OCI-LY3 (cell line): ENCODE measurements at regions not wholly inside any gene's neighbourhood (a gene's known extent, or its start where the extent isn't known, plus 50 kb on each side); places are given as distances from the start of the nearest gene placed in this dataset.

Experiments used
- H2AFZ ChIP-seq: fragments of 200-600, 300-600 bp; shearing (Covaris generic); 2 replicates; pipeline ENCODE4 v1.6.0; 2014; ENCODE audit warnings: antibody characterized with exemption, low read depth, low read length
- H3K27ac ChIP-seq: fragments of 200-600, 300-600 bp; sonication (generic); 2 replicates; pipeline ENCODE4 v1.5.1; 2014; ENCODE audit warnings: mild to moderate bottlenecking, low read length, moderate library complexity, mixed read lengths
- H3K27me3 ChIP-seq: fragments of 200-600, 300-600 bp; sonication (generic); 2 replicates; pipeline ENCODE4 v1.6.1; 2014; ENCODE audit warnings: low read depth, low read length, mixed read lengths
- H3K36me3 ChIP-seq: fragments of 200-600, 300-600 bp; sonication (generic); replicated peaks from 2 replicates; pipeline ENCODE3; 2014; ENCODE audit warnings: low read depth, low read length, mixed read lengths
- H3K4me1 ChIP-seq: fragments of 300-600, 200-600 bp; sonication (generic); 2 replicates; pipeline ENCODE4 v1.6.1; 2014; ENCODE audit warnings: low read length, mixed read lengths
- H3K4me2 ChIP-seq: fragments of 200-600, 300-600 bp; sonication (generic); 2 replicates; pipeline ENCODE4 v1.6.1; 2014; ENCODE audit warnings: low read length, mixed read lengths
- H3K4me3 ChIP-seq: fragments of 300-600, 200-600 bp; sonication (generic); 2 replicates; pipeline ENCODE4 v1.5.1; 2014; ENCODE audit warnings: antibody characterized with exemption, mild to moderate bottlenecking, low read length, moderate library complexity
- H3K79me2 ChIP-seq: fragments of 300-600, 200-600 bp; shearing (Covaris generic); 2 replicates; pipeline ENCODE4 v1.6.1; 2014; ENCODE audit warnings: mild to moderate bottlenecking, low read length, mixed read lengths
- H3K9ac ChIP-seq: fragments of 300-600, 200-600 bp; shearing (Covaris generic); 2 replicates; pipeline ENCODE4 v1.6.0; 2014; ENCODE audit warnings: mild to moderate bottlenecking, low read length, moderate library complexity
- H3K9me3 ChIP-seq: fragments of 200-600, 300-600 bp; shearing (Covaris generic); 2 replicates; pipeline ENCODE4 v1.6.1; 2014; ENCODE audit warnings: low read length, mixed read lengths; ENCODE audit not compliant: insufficient read depth
- H4K20me1 ChIP-seq: fragments of 200-600, 300-600 bp; sonication (generic); 2 replicates; pipeline ENCODE4 v1.6.1; 2016; ENCODE audit warnings: low read length, mixed read lengths; ENCODE audit not compliant: insufficient read depth
- CTCF ChIP-seq: fragments of 200-600, 300-600 bp; sonication (generic); IDR thresholded peaks from 2 replicates; pipeline ENCODE4 v1.5.1; 2014; ENCODE audit warnings: antibody characterized with exemption, low read length, low read depth
- EZH2phosphoT487 ChIP-seq: fragments of 200-600 bp; shearing (Covaris generic); IDR thresholded peaks from 2 replicates; pipeline ENCODE4 v1.6.1; 2018; ENCODE audit warnings: antibody characterized with exemption, mixed run types, low read depth

- no peak overlapping the region for H3K9ac ChIP-seq
- peaks cover 95% of the 10 kb centered on the region for H4K20me1 ChIP-seq
- no peak overlapping the region for H2AFZ ChIP-seq
- no peaks in the 10 kb centered on the region for H3K9me3 ChIP-seq
- no peaks in the 10 kb centered on the region for H3K27me3 ChIP-seq
- no peak overlapping the region for H3K27ac ChIP-seq
- H3K79me2 ChIP-seq = peaks cover 99% of the 10 kb centered on the region
- H3K4me1 ChIP-seq = peaks cover 31% of the 10 kb centered on the region
- no peak overlapping the region for H3K4me3 ChIP-seq
- peaks cover 69% of the 10 kb centered on the region for H3K36me3 ChIP-seq
- H3K4me2 ChIP-seq = no peak overlapping the region
- TF ChIP-seq CTCF = no peak
- no peak for TF ChIP-seq EZH2phosphoT487
Measured at GRCh38 chr7:130906575-130906974, 172.6 kb upstream of the KLF14 start.

- Histone ChIP-seq H3K4me2 (no peak overlapping the region), H4K20me1 (peaks cover 95% of the 10 kb centered on the region), H3K9ac (no peak overlapping the region)
Measured at GRCh38 chr7:130907439-130907838, 173.4 kb upstream of the KLF14 start.

GRCh38 chr7:130908345-130909160, 174.5 kb upstream of the KLF14 start:
- no peaks in the 10 kb centered on the region for H3K27me3 ChIP-seq
- H3K27ac ChIP-seq = no peak overlapping the region
- no peak overlapping the region for H3K4me3 ChIP-seq
- H3K4me1 ChIP-seq = peaks cover 25% of the 10 kb centered on the region
- TF ChIP-seq CTCF = no peak
- no peak for TF ChIP-seq EZH2phosphoT487
- no peak overlapping the region for H3K4me2 ChIP-seq
- H3K9me3 ChIP-seq = no peaks in the 10 kb centered on the region
- H2AFZ ChIP-seq = no peak overlapping the region
- H3K9ac ChIP-seq = no peak overlapping the region
- peaks cover 67% of the 10 kb centered on the region for H3K36me3 ChIP-seq
- H3K79me2 ChIP-seq = peaks cover 99% of the 10 kb centered on the region
- peaks cover 93% of the 10 kb centered on the region for H4K20me1 ChIP-seq

More at GRCh38 chr7:130907439-130907838, 173.4 kb upstream of the KLF14 start:
- no peak for TF ChIP-seq EZH2phosphoT487
- no peak for TF ChIP-seq CTCF
- no peak overlapping the region for H3K4me3 ChIP-seq
- no peaks in the 10 kb centered on the region for H3K27me3 ChIP-seq
- H2AFZ ChIP-seq = no peak overlapping the region
- peaks cover 99% of the 10 kb centered on the region for H3K79me2 ChIP-seq
- peaks cover 31% of the 10 kb centered on the region for H3K4me1 ChIP-seq
- H3K36me3 ChIP-seq = peaks cover 73% of the 10 kb centered on the region
- no peak overlapping the region for H3K27ac ChIP-seq
- H3K9me3 ChIP-seq = no peaks in the 10 kb centered on the region

- TF ChIP-seq CTCF = no peak
- TF ChIP-seq EZH2phosphoT487 = no peak
- no peak overlapping the region for H3K4me2 ChIP-seq
- H3K9me3 ChIP-seq = no peaks in the 10 kb centered on the region
- no peaks in the 10 kb centered on the region for H3K27me3 ChIP-seq
- H3K4me1 ChIP-seq = peaks cover 26% of the 10 kb centered on the region
- H3K79me2 ChIP-seq = peaks cover 99% of the 10 kb centered on the region
- H3K36me3 ChIP-seq = peaks cover 59% of the 10 kb centered on the region
- no peak overlapping the region for H2AFZ ChIP-seq
- no peak overlapping the region for H3K4me3 ChIP-seq
- no peak overlapping the region for H3K9ac ChIP-seq
- no peak overlapping the region for H3K27ac ChIP-seq
- peaks cover 93% of the 10 kb centered on the region for H4K20me1 ChIP-seq
Measured at GRCh38 chr7:130909161-130909836, 175.3 kb upstream of the KLF14 start.
